Mammary epithelial cell (primary cell): ENCODE measurements at regions not wholly inside any gene's neighbourhood (a gene's known extent, or its start where the extent isn't known, plus 50 kb on each side); places are given as distances from the start of the nearest gene placed in this dataset.

ENCODE experiments used
- CTCF ChIP-seq, 2 donors: IDR thresholded peaks in 1 of 2; conservative IDR thresholded peaks in 1 of 2; 2 replicates each; pipeline ENCODE4 v1.5.1; 2011 to 2012; ENCODE audit warnings: inconsistent platforms in 2 of 2, low read length in 2 of 2, mild to moderate bottlenecking in 2 of 2, control low read depth in 1 of 2, low read depth in 1 of 2; ENCODE audit not compliant: insufficient read depth in 1 of 2; ENCODE audit errors: extremely low read depth in 1 of 2
- EZH2 ChIP-seq: IDR thresholded peaks from 2 replicates; pipeline ENCODE4 v1.6.1; 2012; ENCODE audit warnings: low read length, inconsistent platforms, borderline replicate concordance

GRCh38 chr3:73299184-73299691 is 237.8 kb downstream of the EBLN2 start:
- TF ChIP-seq CTCF (conservative IDR thresholded peaks at IDR 0.05 in 1 of 2, IDR thresholded peaks at IDR 0.05 in 1 of 2; ENCODE audit: extremely low read depth in 1 of 2, insufficient read depth in 1 of 2, low read depth in 1 of 2, low read length in 2 of 2) (no peak), EZH2 (no peak)
